ENCODE measurements at regions not wholly inside any gene's neighbourhood (a gene's known extent, or its start where the extent isn't known, plus 50 kb on each side); places are given as distances from the start of the nearest gene placed in this dataset.

- no peak for DNase-seq (ENCODE audit: extremely low read depth in 1 of 2, low read depth in 1 of 2)
Measured at GRCh38 chr3:82773207-82773606, 1011.8 kb upstream of the GBE1 start.

GRCh38 chr3:82764521-82764920, 1003.1 kb upstream of the GBE1 start:
- DNase-seq (ENCODE audit: extremely low read depth in 1 of 2, low read depth in 1 of 2): no peak

GRCh38 chr3:82761858-82762257, 1000.4 kb upstream of the GBE1 start:
- no peak for DNase-seq (ENCODE audit: extremely low read depth in 1 of 2, low read depth in 1 of 2)

GRCh38 chr3:82745544-82745943, 984.1 kb upstream of the GBE1 start:
- DNase-seq (ENCODE audit: extremely low read depth in 1 of 2, low read depth in 1 of 2): no peak

- DNase-seq (ENCODE audit: extremely low read depth in 1 of 2, low read depth in 1 of 2): no peak
Measured at GRCh38 chr3:82743196-82743595, 981.8 kb upstream of the GBE1 start.

GRCh38 chr3:82741346-82741745, 979.9 kb upstream of the GBE1 start:
- no peak for DNase-seq (ENCODE audit: extremely low read depth in 1 of 2, low read depth in 1 of 2)

GRCh38 chr3:82739390-82739789, 977.9 kb upstream of the GBE1 start:
- no peak for DNase-seq (ENCODE audit: extremely low read depth in 1 of 2, low read depth in 1 of 2)

GRCh38 chr3:82736696-82737277, 975.3 kb upstream of the GBE1 start:
- no peak for DNase-seq (ENCODE audit: extremely low read depth in 1 of 2, low read depth in 1 of 2)

GRCh38 chr3:82715091-82715856, 953.8 kb upstream of the GBE1 start:
- DNase-seq (ENCODE audit: extremely low read depth in 1 of 2, low read depth in 1 of 2): no peak

GRCh38 chr3:82707035-82707434, 945.6 kb upstream of the GBE1 start:
- DNase-seq (ENCODE audit: extremely low read depth in 1 of 2, low read depth in 1 of 2): no peak

GRCh38 chr3:82685761-82686160, 924.3 kb upstream of the GBE1 start:
- no peak for DNase-seq (ENCODE audit: extremely low read depth in 1 of 2, low read depth in 1 of 2)

- DNase-seq (ENCODE audit: extremely low read depth in 1 of 2, low read depth in 1 of 2): no peak
Measured at GRCh38 chr3:82676356-82677026, 915.0 kb upstream of the GBE1 start.

GRCh38 chr3:82672966-82673365, 911.5 kb upstream of the GBE1 start:
- DNase-seq (ENCODE audit: extremely low read depth in 1 of 2, low read depth in 1 of 2): no peak

GRCh38 chr3:82671466-82671865, 910.0 kb upstream of the GBE1 start:
- DNase-seq (ENCODE audit: extremely low read depth in 1 of 2, low read depth in 1 of 2): no peak

- DNase-seq (ENCODE audit: extremely low read depth in 1 of 2, low read depth in 1 of 2): no peak
Measured at GRCh38 chr3:82654708-82655107, 893.3 kb upstream of the GBE1 start.

GRCh38 chr3:82643948-82644347, 882.5 kb upstream of the GBE1 start:
- no peak for DNase-seq (ENCODE audit: extremely low read depth in 1 of 2, low read depth in 1 of 2)

GRCh38 chr3:82641701-82642100, 880.3 kb upstream of the GBE1 start:
- no peak for DNase-seq (ENCODE audit: extremely low read depth in 1 of 2, low read depth in 1 of 2)

- no peak for DNase-seq (ENCODE audit: extremely low read depth in 1 of 2, low read depth in 1 of 2)
Measured at GRCh38 chr3:82640254-82640653, 878.8 kb upstream of the GBE1 start.

GRCh38 chr3:82637574-82637973, 876.1 kb upstream of the GBE1 start:
- DNase-seq (ENCODE audit: extremely low read depth in 1 of 2, low read depth in 1 of 2): no peak

GRCh38 chr3:82636177-82636576, 874.7 kb upstream of the GBE1 start:
- no peak for DNase-seq (ENCODE audit: extremely low read depth in 1 of 2, low read depth in 1 of 2)

GRCh38 chr3:82633319-82633718, 871.9 kb upstream of the GBE1 start:
- no peak for DNase-seq (ENCODE audit: extremely low read depth in 1 of 2, low read depth in 1 of 2)

- no peak for DNase-seq (ENCODE audit: extremely low read depth in 1 of 2, low read depth in 1 of 2)
Measured at GRCh38 chr3:82629937-82630336, 868.5 kb upstream of the GBE1 start.
